Fibroblast of lung (primary cell): ENCODE measurements at regions not wholly inside any gene's neighbourhood (a gene's known extent, or its start where the extent isn't known, plus 50 kb on each side); places are given as distances from the start of the nearest gene placed in this dataset.

Experiments
- CTCF ChIP-seq, 2 donors: IDR thresholded peaks in 1 of 2; conservative IDR thresholded peaks in 1 of 2; 1 replicate in 1 of 2; 2 replicates in 1 of 2; pipeline ENCODE4 v1.5.1; 2011 to 2012; ENCODE audit warnings: low read length in 2 of 2, control low read depth in 1 of 2, inconsistent platforms in 1 of 2, low read depth in 1 of 2, mild to moderate bottlenecking in 1 of 2
- EZH2 ChIP-seq: IDR thresholded peaks from 2 replicates; pipeline ENCODE4 v1.5.1; 2012; ENCODE audit warnings: low read length, control low read depth, mild to moderate bottlenecking; ENCODE audit errors: missing control alignments

GRCh38 chr6:166767230-166767629, 140.2 kb upstream of the RPS6KA2 start:
- TF ChIP-seq CTCF (conservative IDR thresholded peaks at IDR 0.05 in 1 of 2, IDR thresholded peaks at IDR 0.05 in 1 of 2; ENCODE audit: low read depth in 1 of 2, low read length in 2 of 2) (no peak), EZH2 (no peak)
